NCI-H187 treated with DMSO at 0.1 percent for 48 hours (cell line): ENCODE measurements at regions not wholly inside any gene's neighbourhood (a gene's known extent, or its start where the extent isn't known, plus 50 kb on each side); places are given as distances from the start of the nearest gene placed in this dataset.

ENCODE experiments used
- DNase-seq: peaks from one replicate; lab custom pipeline; 2025; lab: John Stamatoyannopoulos, UW

- DNase-seq: no peak
These were observed 65.1 kb upstream of the EPHA3 start for GRCh38 chr3:89042236-89042835.

- DNase-seq: no peak
These were observed 64.0 kb upstream of the EPHA3 start for GRCh38 chr3:89043406-89043932.

- no peak for DNase-seq
These were observed 60.8 kb upstream of the EPHA3 start for GRCh38 chr3:89046661-89047060.

GRCh38 chr3:89049119-89049518 lies 58.3 kb upstream of the EPHA3 start:
- DNase-seq: no peak

- no peak for DNase-seq
These were observed 55.0 kb upstream of the EPHA3 start for GRCh38 chr3:89052386-89052785.

- no peak for DNase-seq
These were observed 50.0 kb upstream of the EPHA3 start for GRCh38 chr3:89057398-89057797.
